HepG2 (cell line): ENCODE measurements at regions not wholly inside any gene's neighbourhood (a gene's known extent, or its start where the extent isn't known, plus 50 kb on each side); places are given as distances from the start of the nearest gene placed in this dataset.

Source experiments
- ATAC-seq: fragments of 200-7000 bp; cut with Tn5 transposase; 3 replicates; pipeline ENCODE4 v1.9.1; 2020; ENCODE audit warnings: mild to moderate bottlenecking, moderate library complexity
- BruUV-seq: library from RNA; stranded (reverse); fragments of 400-500 nt; replicated peaks from 2 replicates; lab custom pipeline; 2021; lab: Mats Ljungman, UMichigan
- CTCF ChIA-PET: fragments of 300-600 bp; formaldehyde crosslinking; extraction: SDS; loops from one replicate; lab custom pipeline; 2021; ENCODE audit warnings: low total read pairs, inconsistent platforms, low intra/inter-chr PET ratio; lab: Yijun Ruan, JAX
- POLR2A ChIA-PET: fragments of 350-600 bp; sonication (Branson Sonifier 250); formaldehyde crosslinking; loops from one replicate; lab custom pipeline; 2020; ENCODE audit warnings: antibody characterized with exemption, inconsistent platforms; lab: Yijun Ruan, JAX
- DNase-seq: peaks from one replicate; pipeline ENCODE4 v3.0.0-alpha.2; 2015; ENCODE audit warnings: low spot score
- FAIRE-seq: peaks from 3 replicates; lab custom pipeline; 2011; peaks lifted over from hg19 to GRCh38; lab: Jason Lieb, UNC
- H2AFZ ChIP-seq: one replicate; pipeline ENCODE4 v1.6.1; 2011; ENCODE audit warnings: low read length, inconsistent platforms
- H3K27ac ChIP-seq: fragments of 300-600 bp; 3 replicates; pipeline ENCODE4 v1.8.0; 2011; ENCODE audit warnings: mixed run types, mild to moderate bottlenecking, mixed read lengths, low read length, inconsistent platforms; ENCODE audit not compliant: insufficient read depth; ENCODE audit errors: extremely low read length
- H3K27me3 ChIP-seq, 2 experiments: fragments of 200-600 bp in 1 of 2; 2 replicates in 1 of 2; 3 replicates in 1 of 2; pipeline versions ENCODE4 v1.6.0 to v1.8.0; 2011; ENCODE audit warnings: low read length in 2 of 2, mild to moderate bottlenecking in 2 of 2, moderate library complexity in 2 of 2, inconsistent platforms in 1 of 2; ENCODE audit not compliant: insufficient read depth in 2 of 2, control insufficient read depth in 1 of 2
- H3K36me3 ChIP-seq, 2 experiments: fragments of 200-600 bp in 1 of 2; replicated peaks in 1 of 2; 2 replicates in 1 of 2; 3 replicates in 1 of 2; pipeline versions ENCODE4 v1.5.1 to v1.8.0; 2011; ENCODE audit warnings: low read length in 2 of 2, inconsistent platforms in 1 of 2; ENCODE audit not compliant: insufficient read depth in 2 of 2, control insufficient read depth in 1 of 2
- H3K4me1 ChIP-seq: 2 replicates; pipeline ENCODE4 v1.5.1; 2012; ENCODE audit warnings: low read length, inconsistent platforms; ENCODE audit not compliant: insufficient read depth
- H3K4me2 ChIP-seq: 2 replicates; pipeline ENCODE4 v1.6.0; 2011; ENCODE audit warnings: low read depth, low read length, inconsistent platforms
- H3K4me3 ChIP-seq, 3 experiments: fragments of 200-600 bp in 1 of 3; sonication (generic), shearing (Covaris generic) in 1 of 3; replicated peaks in 1 of 3; 2 replicates each; pipeline ENCODE4 v1.5.1; 2011 to 2016; ENCODE audit warnings: low read length in 3 of 3, inconsistent platforms in 2 of 3, low read depth in 2 of 3, mild to moderate bottlenecking in 2 of 3, control low read depth in 1 of 3, mixed read lengths in 1 of 3; ENCODE audit not compliant: insufficient read depth in 1 of 3
- H3K79me2 ChIP-seq: one replicate; pipeline ENCODE4 v1.6.1; 2011; ENCODE audit warnings: low read length, inconsistent platforms; ENCODE audit not compliant: insufficient read depth
- H3K9ac ChIP-seq: 2 replicates; pipeline ENCODE4 v1.6.0; 2011; ENCODE audit warnings: mild to moderate bottlenecking, low read depth, low read length, inconsistent platforms; ENCODE audit not compliant: insufficient read depth
- H3K9me3 ChIP-seq: 2 replicates; pipeline ENCODE4 v1.5.1; 2012; ENCODE audit warnings: mild to moderate bottlenecking, low read length
- H4K20me1 ChIP-seq: 2 replicates; pipeline ENCODE4 v1.6.0; 2011; ENCODE audit warnings: inconsistent platforms, mild to moderate bottlenecking, low read length, moderate library complexity; ENCODE audit not compliant: insufficient read depth
- DNMT1 ChIP-seq: sonication (generic); formaldehyde crosslinking; IDR thresholded peaks from 2 replicates; pipeline ENCODE4 v1.5.1; 2020; ENCODE audit warnings: mild to moderate bottlenecking, missing genetic modification reagents
- IKZF4 ChIP-seq: sonication (generic); formaldehyde crosslinking; IDR thresholded peaks from 2 replicates; pipeline ENCODE4 v1.5.1; 2020; ENCODE audit warnings: borderline replicate concordance, mild to moderate bottlenecking, low read depth, missing genetic modification reagents; ENCODE audit errors: not compliant biosample characterization
- TEAD2 ChIP-seq: sonication (generic); formaldehyde crosslinking; IDR thresholded peaks from 2 replicates; pipeline ENCODE4 v1.9.0; 2021; ENCODE audit warnings: missing genetic modification reagents
- UBTF ChIP-seq: sonication (generic); formaldehyde crosslinking; IDR thresholded peaks from 2 replicates; pipeline ENCODE4 v1.4.0; 2020; ENCODE audit warnings: mild to moderate bottlenecking, missing genetic modification reagents
- ZNF34 ChIP-seq: sonication (generic); formaldehyde crosslinking; IDR thresholded peaks from 2 replicates; pipeline ENCODE4 v1.4.0; 2020; ENCODE audit warnings: mild to moderate bottlenecking, missing genetic modification reagents, borderline replicate concordance
- ZNF496 ChIP-seq: sonication (generic); formaldehyde crosslinking; IDR thresholded peaks from 2 replicates; pipeline ENCODE4 v1.8.1; 2023; ENCODE audit warnings: mild to moderate bottlenecking, moderate library complexity, missing genetic modification reagents; ENCODE audit not compliant: insufficient replicate concordance
- ZSCAN5A ChIP-seq: sonication (generic); formaldehyde crosslinking; IDR thresholded peaks from 2 replicates; pipeline ENCODE4 v1.8.0; 2022; ENCODE audit warnings: mild to moderate bottlenecking, missing genetic modification reagents, borderline replicate concordance
- WGBS: methylation state at CpG from one replicate; pipeline ENCODE4 v1.1.6; 2017; ENCODE audit warnings: low lambda C conversion rate; 5-methylcytosine and 5-hydroxymethylcytosine counted together
- in situ Hi-C: cut with HindIII; loops from 2 replicates; pipeline ENCODE4 v1.10.0; 2017; ENCODE audit warnings: low pct_unique_long_range_greater_than_20kb; ENCODE audit not compliant: extremely low pct_ligation_motif_present
- intact Hi-C: fragments of 100-400 bp; cut with micrococcal nuclease; formaldehyde crosslinking; loops from one replicate; pipeline ENCODE4 v1.10.0; 2022; ENCODE audit not compliant: unreplicated experiment

GRCh38 chr7:34564091-34564490 is 93.9 kb upstream of the NPSR1 start:
- Histone ChIP-seq H2AFZ (no peak overlapping the region), H4K20me1 (no peaks in the 10 kb centered on the region; the same call in 1 of the 2 replicates), H3K4me1 (no peaks in the 10 kb centered on the region), H3K27me3 (no peaks in the 10 kb centered on the region), H3K4me2 (no peak overlapping the region), H3K27ac (no peak overlapping the region), H3K4me3 (no peak overlapping the region), H3K9ac (no peak overlapping the region), H3K36me3 (peaks cover 1 to 11% of the 10 kb centered on the region in 2 experiments; a peak in 3 of 5 replicates), H3K79me2 (no peaks in the 10 kb centered on the region), H3K9me3 (no peaks in the 10 kb centered on the region)
- ATAC-seq (no peak), FAIRE-seq (no peak), DNase-seq (no peak)
- BruUV-seq: no TSS peak
- 93% methylated on average over 7 of the region's 7 CpGs for WGBS
- ChIA-PET CTCF (no interaction called here), POLR2A (interaction anchor here (0.6 kb wide), 1 partner anchor 17 kb away, joined by 3 read pairs; no protein-coding TSS in a partner anchor)
- intact Hi-C loops (no loop called here), in situ Hi-C loops (no loop called here)
- no peak for TF ChIP-seq DNMT1 (CRISPR knock-in tag)
- TF ChIP-seq ZSCAN5A (CRISPR knock-in tag): no peak
- TF ChIP-seq IKZF4 (CRISPR knock-in tag): no peak
- no peak for TF ChIP-seq TEAD2 (CRISPR knock-in tag)
- TF ChIP-seq ZNF34 (CRISPR knock-in tag): no peak
- TF ChIP-seq UBTF: no peak
- TF ChIP-seq ZNF496: no peak
